Left colon (tissue), 2 donors: ENCODE measurements at regions not wholly inside any gene's neighbourhood (a gene's known extent, or its start where the extent isn't known, plus 50 kb on each side); places are given as distances from the start of the nearest gene placed in this dataset.

ENCODE experiments used
- ATAC-seq: fragments of 200-7000 bp; cut with Tn5 transposase; one replicate; pipeline ENCODE4 v1.9.1; 2020; ENCODE audit warnings: mild to moderate bottlenecking, moderate library complexity
- DNase-seq, 2 donors: peaks; one replicate each; pipeline ENCODE4 v3.0.0-alpha.2; 2020
- intact Hi-C, 2 donors: fragments of 100-400 bp; cut with DNase I in 1 of 2; cut with micrococcal nuclease in 1 of 2; formaldehyde crosslinking; loops; one replicate each; pipeline versions ENCODE4 v1.11.2 to v1.14.0; 2022; cut with DNase I, micrococcal nuclease
- donor health status: DM: no; HTN: no; CAD: no.
- donor health status: DM: yes; HTN: yes; CAD: no.

GRCh38 chr11:10386361-10386760 is 68.7 kb upstream of the AMPD3 start:
- no peak for ATAC-seq
- no peak for DNase-seq
- intact Hi-C loops, result no loop called here

- ATAC-seq (no peak), DNase-seq (no peak)
- intact Hi-C loops, result no loop called here
Observed at GRCh38 chr11:10386861-10387205, 68.2 kb upstream of the AMPD3 start.

- DNase-seq, result peak in 1 of 2 donors; percentile 51
- intact Hi-C loops, result no loop called here
- no peak for ATAC-seq
Observed at GRCh38 chr11:10387206-10388083, 67.6 kb upstream of the AMPD3 start.

- intact Hi-C loops, result no loop called here
- DNase-seq, result no peak
- ATAC-seq, result no peak
Observed at GRCh38 chr11:10388101-10388500, 67.0 kb upstream of the AMPD3 start.

- DNase-seq, result no peak
- ATAC-seq, result no peak
- intact Hi-C loops, result no loop called here
Observed at GRCh38 chr11:10388574-10388973, 66.5 kb upstream of the AMPD3 start.

- intact Hi-C loops, result no loop called here
- no peak for DNase-seq
- no peak for ATAC-seq
Observed at GRCh38 chr11:10390375-10390774, 64.7 kb upstream of the AMPD3 start.

GRCh38 chr11:10392095-10393079 is 62.7 kb upstream of the AMPD3 start:
- no peak for ATAC-seq
- no peak for DNase-seq
- intact Hi-C loops, result no loop called here

- ATAC-seq, result no peak
- DNase-seq, result no peak
- intact Hi-C loops, result no loop called here
Observed at GRCh38 chr11:10394229-10395101, 60.6 kb upstream of the AMPD3 start.

- ATAC-seq (no peak), DNase-seq (no peak)
- intact Hi-C loops, result no loop called here
Observed at GRCh38 chr11:10395166-10395897, 59.7 kb upstream of the AMPD3 start.

GRCh38 chr11:10396771-10397170 is 58.3 kb upstream of the AMPD3 start:
- no peak for ATAC-seq
- DNase-seq, result no peak
- intact Hi-C loops, result no loop called here

- intact Hi-C loops, result no loop called here
- ATAC-seq (no peak), DNase-seq (no peak)
Observed at GRCh38 chr11:10397226-10397987, 57.7 kb upstream of the AMPD3 start.

- ATAC-seq, result no peak
- intact Hi-C loops, result no loop called here
- peak in 1 of 2 donors; percentile 35 for DNase-seq
Observed at GRCh38 chr11:10398525-10398924, 56.5 kb upstream of the AMPD3 start.

- no peak for DNase-seq
- no peak for ATAC-seq
- intact Hi-C loops, result no loop called here
Observed at GRCh38 chr11:10400856-10401255, 54.2 kb upstream of the AMPD3 start.

GRCh38 chr11:10401256-10401655 is 53.8 kb upstream of the AMPD3 start:
- intact Hi-C loops, result no loop called here
- no peak for ATAC-seq

GRCh38 chr11:10401696-10402392 is 53.2 kb upstream of the AMPD3 start:
- intact Hi-C loops, result no loop called here
- no peak for DNase-seq
- no peak for ATAC-seq

More at GRCh38 chr11:10401256-10401655, 53.8 kb upstream of the AMPD3 start:
- DNase-seq, result no peak
